HG02973 (cell line): ENCODE measurements at regions not wholly inside any gene's neighbourhood (a gene's known extent, or its start where the extent isn't known, plus 50 kb on each side); places are given as distances from the start of the nearest gene placed in this dataset.

Experiments used
- ATAC-seq: cut with Tn5 transposase; IDR thresholded peaks from one replicate; pipeline ENCODE4 v1.9.1; 2021; ENCODE audit warnings: moderate library complexity; ENCODE audit not compliant: unreplicated experiment

GRCh38 chr7:46486256-46487206 is 565.5 kb upstream of the IGFBP3 start:
- ATAC-seq = no peak

- no peak for ATAC-seq
These were observed 564.5 kb upstream of the IGFBP3 start for GRCh38 chr7:46485481-46486065.

GRCh38 chr7:46484906-46485305 is 563.8 kb upstream of the IGFBP3 start:
- ATAC-seq = no peak

GRCh38 chr7:46480619-46481018 is 559.5 kb upstream of the IGFBP3 start:
- ATAC-seq = no peak

GRCh38 chr7:46479680-46480079 is 558.6 kb upstream of the IGFBP3 start:
- ATAC-seq = no peak

- no peak for ATAC-seq
These were observed 557.0 kb upstream of the IGFBP3 start for GRCh38 chr7:46478046-46478445.

GRCh38 chr7:46468753-46469356 is 547.8 kb upstream of the IGFBP3 start:
- ATAC-seq = no peak

- no peak for ATAC-seq
These were observed 542.1 kb upstream of the IGFBP3 start for GRCh38 chr7:46463170-46463569.

GRCh38 chr7:46461334-46461777 is 540.3 kb upstream of the IGFBP3 start:
- no peak for ATAC-seq

- no peak for ATAC-seq
These were observed 538.9 kb upstream of the IGFBP3 start for GRCh38 chr7:46459942-46460341.

- no peak for ATAC-seq
These were observed 533.7 kb upstream of the IGFBP3 start for GRCh38 chr7:46454816-46455215.

GRCh38 chr7:46452561-46453135 is 531.6 kb upstream of the IGFBP3 start:
- ATAC-seq = no peak

GRCh38 chr7:46451846-46452245 is 530.8 kb upstream of the IGFBP3 start:
- ATAC-seq = no peak

- ATAC-seq = no peak
These were observed 529.8 kb upstream of the IGFBP3 start for GRCh38 chr7:46450886-46451285.

- ATAC-seq = no peak
These were observed 529.4 kb upstream of the IGFBP3 start for GRCh38 chr7:46450425-46450824.

- no peak for ATAC-seq
These were observed 528.7 kb upstream of the IGFBP3 start for GRCh38 chr7:46449743-46450142.

GRCh38 chr7:46448478-46448877 is 527.4 kb upstream of the IGFBP3 start:
- no peak for ATAC-seq

GRCh38 chr7:46446151-46446550 is 525.1 kb upstream of the IGFBP3 start:
- no peak for ATAC-seq

- no peak for ATAC-seq
These were observed 523.2 kb upstream of the IGFBP3 start for GRCh38 chr7:46444256-46444655.

- ATAC-seq = no peak
These were observed 519.1 kb upstream of the IGFBP3 start for GRCh38 chr7:46440186-46440585.

GRCh38 chr7:46432708-46433107 is 511.6 kb upstream of the IGFBP3 start:
- ATAC-seq = no peak

GRCh38 chr7:46428295-46428694 is 507.2 kb upstream of the IGFBP3 start:
- ATAC-seq = no peak
